GM12874 (cell line): ENCODE measurements at regions not wholly inside any gene's neighbourhood (a gene's known extent, or its start where the extent isn't known, plus 50 kb on each side); places are given as distances from the start of the nearest gene placed in this dataset.
A peak's percentile ranks its signal among the peaks of the same experiment; 100 is the strongest.

Experiments
- CTCF ChIP-seq: IDR thresholded peaks from 2 replicates; pipeline ENCODE4 v1.5.1; 2011; ENCODE audit warnings: low read depth, mild to moderate bottlenecking, control low read depth, low read length, moderate library complexity; ENCODE audit not compliant: insufficient read depth

- no peak for TF ChIP-seq CTCF
Observed at GRCh38 chr4:92120810-92121498, 182.8 kb upstream of the GRID2 start.

GRCh38 chr4:92122911-92123310 is 180.9 kb upstream of the GRID2 start:
- no peak for TF ChIP-seq CTCF

GRCh38 chr4:92128676-92129075 is 175.1 kb upstream of the GRID2 start:
- no peak for TF ChIP-seq CTCF

GRCh38 chr4:92129408-92129994 is 174.3 kb upstream of the GRID2 start:
- no peak for TF ChIP-seq CTCF

- TF ChIP-seq CTCF = no peak
Observed at GRCh38 chr4:92136434-92136833, 167.3 kb upstream of the GRID2 start.

- TF ChIP-seq CTCF = peak; percentile 19; the same call in 1 of the 2 replicates
Observed at GRCh38 chr4:92163348-92163747, 140.4 kb upstream of the GRID2 start.

- TF ChIP-seq CTCF = no peak
Observed at GRCh38 chr4:92170340-92170739, 133.4 kb upstream of the GRID2 start.
